ENCODE measurements at regions not wholly inside any gene's neighbourhood (a gene's known extent, or its start where the extent isn't known, plus 50 kb on each side); places are given as distances from the start of the nearest gene placed in this dataset.

GRCh38 chr13:102944821-102945220 is 99.0 kb downstream of the ERCC5 start:
- DNase-seq (no peak), ATAC-seq (ENCODE audit: low FRiP score in 2 of 2) (no peak)
- 64 to 84% methylated on average over 2 of the region's 2 CpGs for WGBS, 2 donors
- TF ChIP-seq POLR2A (IDR thresholded peaks at IDR 0.05), result no peak
- TF ChIP-seq POLR2AphosphoS5 (IDR thresholded peaks at IDR 0.05), result no peak
- TF ChIP-seq CTCF (IDR thresholded peaks at IDR 0.05), result no peak
- TF ChIP-seq EP300 (IDR thresholded peaks at IDR 0.05), result no peak
- Histone ChIP-seq H3K36me3 (no peaks in the 10 kb centered on the region), H3K27ac (no peak overlapping the region), H3K9me3 (peaks cover 0 to 6% (median 0%) of the 10 kb centered on the region in 4 donors), H3K4me3 (no peak overlapping the region), H3K4me1 (no peaks in the 10 kb centered on the region), H3K27me3 (no peaks in the 10 kb centered on the region)

- no peak overlapping the region for H3K27ac ChIP-seq
- WGBS, 2 donors, result 89 to 96% methylated on average over 1 of the region's 1 CpG
- H3K4me1 ChIP-seq, result no peaks in the 10 kb centered on the region
- TF ChIP-seq CTCF (IDR thresholded peaks at IDR 0.05), result no peak
- TF ChIP-seq POLR2AphosphoS5 (IDR thresholded peaks at IDR 0.05), result no peak
- TF ChIP-seq EP300 (IDR thresholded peaks at IDR 0.05), result no peak
- TF ChIP-seq POLR2A (IDR thresholded peaks at IDR 0.05), result no peak
- DNase-seq (no peak), ATAC-seq (ENCODE audit: low FRiP score in 2 of 2) (no peak)
- H3K4me3 ChIP-seq, result no peak overlapping the region
- no peaks in the 10 kb centered on the region for H3K27me3 ChIP-seq
- no peaks in the 10 kb centered on the region for H3K36me3 ChIP-seq
- peaks cover 0 to 6% (median 0%) of the 10 kb centered on the region in 4 donors for H3K9me3 ChIP-seq
Measured at GRCh38 chr13:102940770-102941169, 94.9 kb downstream of the ERCC5 start.

DNA sequence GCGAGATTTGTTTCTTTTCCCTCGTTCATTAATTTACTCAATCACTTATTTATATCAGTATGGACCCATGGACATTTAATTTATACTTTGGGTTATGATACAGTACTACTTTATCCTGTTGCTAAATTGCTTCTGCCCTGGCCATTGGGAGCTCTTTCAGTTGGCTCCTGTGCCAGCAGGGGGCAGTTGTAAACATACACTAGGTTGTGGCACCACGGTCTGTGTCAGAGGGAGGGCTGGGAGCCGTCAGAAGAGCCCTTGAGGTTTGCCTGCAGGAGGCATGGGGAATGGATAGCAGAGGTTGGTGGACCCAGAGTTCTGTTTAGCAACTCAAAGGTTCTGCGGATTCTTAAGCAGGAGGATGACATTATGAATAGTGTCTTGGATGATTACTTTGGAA is 94.3 kb downstream of the ERCC5 start:
- Histone ChIP-seq H3K9me3 (peaks cover 0 to 6% (median 0%) of the 10 kb centered on the region in 4 donors), H3K4me3 (no peak overlapping the region), H3K27me3 (no peaks in the 10 kb centered on the region), H3K36me3 (no peaks in the 10 kb centered on the region), H3K27ac (no peak overlapping the region), H3K4me1 (no peaks in the 10 kb centered on the region)
- ATAC-seq (ENCODE audit: low FRiP score in 2 of 2) (no peak), DNase-seq (no peak)
- 79 to 80% methylated on average over 5 of the region's 5 CpGs for WGBS, 2 donors
- no peak for TF ChIP-seq POLR2AphosphoS5 (IDR thresholded peaks at IDR 0.05)
- TF ChIP-seq POLR2A (IDR thresholded peaks at IDR 0.05), result no peak
- TF ChIP-seq EP300 (IDR thresholded peaks at IDR 0.05), result no peak
- no peak for TF ChIP-seq CTCF (IDR thresholded peaks at IDR 0.05)

- Histone ChIP-seq H3K36me3 (no peaks in the 10 kb centered on the region), H3K4me1 (no peaks in the 10 kb centered on the region), H3K27me3 (no peaks in the 10 kb centered on the region), H3K9me3 (peaks cover 0 to 5% (median 0%) of the 10 kb centered on the region in 4 donors), H3K4me3 (no peak overlapping the region), H3K27ac (no peak overlapping the region)
- 14 to 25% methylated on average over 2 of the region's 2 CpGs for WGBS, 2 donors
- DNase-seq, result no peak
- TF ChIP-seq CTCF (IDR thresholded peaks at IDR 0.05) (no peak), POLR2A (IDR thresholded peaks at IDR 0.05) (no peak), POLR2AphosphoS5 (IDR thresholded peaks at IDR 0.05) (no peak), EP300 (IDR thresholded peaks at IDR 0.05) (no peak)
- ATAC-seq (ENCODE audit: low FRiP score in 2 of 2), result no peak
Measured at GRCh38 chr13:102935896-102936321, 90.1 kb downstream of the ERCC5 start.

GRCh38 chr13:102933523-102933922 is 87.7 kb downstream of the ERCC5 start:
- Histone ChIP-seq H3K4me3 (no peak overlapping the region), H3K36me3 (no peaks in the 10 kb centered on the region), H3K27me3 (no peaks in the 10 kb centered on the region), H3K27ac (no peak overlapping the region), H3K9me3 (no peaks in the 10 kb centered on the region), H3K4me1 (no peaks in the 10 kb centered on the region)
- ATAC-seq (ENCODE audit: low FRiP score in 2 of 2) (no peak), DNase-seq (no peak)
- 76 to 81% methylated on average over 3 of the region's 3 CpGs for WGBS, 2 donors
- TF ChIP-seq POLR2A (IDR thresholded peaks at IDR 0.05) (no peak), EP300 (IDR thresholded peaks at IDR 0.05) (no peak), CTCF (IDR thresholded peaks at IDR 0.05) (no peak), POLR2AphosphoS5 (IDR thresholded peaks at IDR 0.05) (no peak)
